ENCODE measurements at regions not wholly inside any gene's neighbourhood (a gene's known extent, or its start where the extent isn't known, plus 50 kb on each side); places are given as distances from the start of the nearest gene placed in this dataset.

DNA sequence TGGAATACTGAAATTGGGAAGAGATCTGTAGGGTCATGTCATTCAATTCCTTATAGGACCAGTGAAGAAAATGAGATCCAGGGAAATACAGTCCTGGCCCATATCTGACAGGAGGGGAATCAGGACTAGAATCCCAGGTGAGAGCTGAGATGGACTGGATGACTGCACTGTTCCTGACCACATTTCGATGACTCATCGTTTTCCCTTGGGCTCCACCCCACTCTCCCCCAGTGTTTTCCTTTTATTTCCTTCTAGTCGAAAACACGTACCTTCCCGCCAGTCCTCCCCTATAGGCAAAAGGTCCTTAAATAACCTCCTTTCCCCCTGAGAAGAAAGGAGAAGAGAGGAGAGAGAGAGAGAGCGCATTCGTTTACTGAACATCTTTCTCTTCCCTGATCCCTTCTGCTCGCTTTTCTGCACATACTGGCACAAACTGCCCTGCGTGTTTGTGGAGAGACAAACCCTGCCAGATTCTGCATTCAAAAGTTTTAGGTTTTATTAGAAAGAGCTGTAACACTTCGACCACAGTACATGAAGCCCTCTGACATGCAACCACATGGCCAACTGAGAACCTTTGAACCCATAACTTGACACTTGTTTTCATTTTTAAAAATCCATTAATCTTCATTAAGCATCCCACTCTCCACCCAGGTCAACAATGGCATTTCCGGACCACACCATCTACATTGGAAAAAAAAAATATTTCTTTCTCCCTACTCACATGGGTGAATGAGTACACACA lies 565.7 kb downstream of the METTL15 start:
- Histone ChIP-seq H3K27me3 (ENCODE audit: insufficient read depth, low read length) (no peaks in the 10 kb centered on the region), H3K4me3 (replicated peaks in 1 of 2; ENCODE audit: low read depth in 1 of 2, low read length in 2 of 2) (peak overlapping the region; percentile 12 to 43; a peak in 3 of 4 replicates), H3K4me2 (ENCODE audit: low read length) (peak overlapping the region; percentile 67), H4K20me1 (ENCODE audit: insufficient read depth) (no peaks in the 10 kb centered on the region), H3K9me3 (ENCODE audit: control insufficient read depth in 1 of 2, insufficient read depth in 1 of 2, low read depth in 1 of 2, low read length in 2 of 2) (no peaks in the 10 kb centered on the region), H3K36me3 (ENCODE audit: control insufficient read depth in 1 of 2, insufficient read depth in 2 of 2, low read length in 2 of 2) (no peaks in the 10 kb centered on the region), H3K27ac (ENCODE audit: low read depth, low read length) (peak overlapping the region; percentile 56), H3K79me2 (ENCODE audit: insufficient read depth, low read length) (no peaks in the 10 kb centered on the region), H3K9me2 (ENCODE audit: insufficient read depth) (no peaks in the 10 kb centered on the region), H2AFZ (ENCODE audit: low read depth, low read length, poor library complexity, severe bottlenecking) (peak overlapping the region; percentile 94), H3K4me1 (ENCODE audit: control insufficient read depth in 1 of 2, insufficient read depth in 2 of 2, low read length in 2 of 2) (peaks cover 14 to 20% of the 10 kb centered on the region in 2 experiments), H3K9ac (ENCODE audit: low read length) (0 out of 2 replicates have a peak overlapping the region, but pooled peaks have one; percentile 16)
- ChIA-PET CTCF (interaction anchor here (0.6 to 3.0 kb wide), 6 partner anchors 22 to 979 kb away, joined by 3 to 30 read pairs (median 3); partner anchors contain the start of gene BDNF), POLR2A (interaction anchor here (1.4 kb wide), 1 partner anchor 975 kb away, joined by 3 read pairs; no protein-coding TSS in a partner anchor), RAD21 (ENCODE audit: low non-redundant PET in 1 of 2, low total read pairs in 2 of 2, uncharacterized antibody in 2 of 2, unreplicated experiment in 2 of 2) (interaction anchor here (0.9 to 1.2 kb wide), 4 partner anchors 957 to 975 kb away, joined by 3 to 7 read pairs (median 3); partner anchors contain the start of gene BDNF (in 1 of the 2))
- DNase-seq (ENCODE audit: low read depth, low spot score) = peak; percentile 54
- intact Hi-C loops (cut with micrococcal nuclease) = loop anchor here (1.0 kb wide), 1 partner anchor 975 kb away; no protein-coding TSS in a partner anchor
- BruUV-seq (replicated peaks) = no TSS peak
- peak; percentile 76 for TF ChIP-seq FOSL1 (IDR thresholded peaks at IDR 0.05; ENCODE audit: low read depth)
- TF ChIP-seq EZH2phosphoT487 (IDR thresholded peaks at IDR 0.05; ENCODE audit: borderline replicate concordance) = no peak
- TF ChIP-seq CBX3 (IDR thresholded peaks at IDR 0.05; ENCODE audit: low read depth) = peak; percentile 37; the same call in 1 of the 2 replicates
- peak; percentile 74 for TF ChIP-seq JUND (IDR thresholded peaks at IDR 0.05)
- TF ChIP-seq POLR2AphosphoS5 (IDR thresholded peaks at IDR 0.05; ENCODE audit: low read depth, low read length) = peak; percentile 27; the same call in 1 of the 2 replicates
- ATAC-seq = peak; percentile 83

- no TSS peak for BruUV-seq (replicated peaks)
Measured at GRCh38 chr11:28671274-28671673, 563.1 kb downstream of the METTL15 start.

More at GRCh38 chr11:28671274-28671673, 563.1 kb downstream of the METTL15 start:
- DNase-seq (ENCODE audit: low read depth, low spot score) (no peak), ATAC-seq (no peak)
- Histone ChIP-seq H3K4me3 (replicated peaks in 1 of 2; ENCODE audit: low read depth in 1 of 2, low read length in 2 of 2) (no peak overlapping the region), H3K79me2 (ENCODE audit: insufficient read depth, low read length) (no peaks in the 10 kb centered on the region), H4K20me1 (ENCODE audit: insufficient read depth) (no peaks in the 10 kb centered on the region), H3K27me3 (ENCODE audit: insufficient read depth, low read length) (no peaks in the 10 kb centered on the region), H3K9me2 (ENCODE audit: insufficient read depth) (no peaks in the 10 kb centered on the region), H3K27ac (ENCODE audit: low read depth, low read length) (no peak overlapping the region), H3K4me2 (ENCODE audit: low read length) (no peak overlapping the region), H3K9ac (ENCODE audit: low read length) (no peak overlapping the region), H3K36me3 (ENCODE audit: control insufficient read depth in 1 of 2, insufficient read depth in 2 of 2, low read length in 2 of 2) (no peaks in the 10 kb centered on the region), H3K9me3 (ENCODE audit: control insufficient read depth in 1 of 2, insufficient read depth in 1 of 2, low read depth in 1 of 2, low read length in 2 of 2) (no peaks in the 10 kb centered on the region), H2AFZ (ENCODE audit: low read depth, low read length, poor library complexity, severe bottlenecking) (no peak overlapping the region), H3K4me1 (ENCODE audit: control insufficient read depth in 1 of 2, insufficient read depth in 2 of 2, low read length in 2 of 2) (peaks cover 14 to 20% of the 10 kb centered on the region in 2 experiments)
- ChIA-PET CTCF (no interaction called here), RAD21 (ENCODE audit: low non-redundant PET in 1 of 2, low total read pairs in 2 of 2, uncharacterized antibody in 2 of 2, unreplicated experiment in 2 of 2) (no interaction called here), POLR2A (no interaction called here)
- intact Hi-C loops (cut with micrococcal nuclease) = no loop called here
- no peak for TF ChIP-seq CBX3 (IDR thresholded peaks at IDR 0.05; ENCODE audit: low read depth)
- TF ChIP-seq, protein P1, sequence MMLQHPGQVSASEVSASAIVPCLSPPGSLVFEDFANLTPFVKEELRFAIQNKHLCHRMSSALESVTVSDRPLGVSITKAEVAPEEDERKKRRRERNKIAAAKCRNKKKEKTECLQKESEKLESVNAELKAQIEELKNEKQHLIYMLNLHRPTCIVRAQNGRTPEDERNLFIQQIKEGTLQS (IDR thresholded peaks at IDR 0.05) = no peak
- no peak for TF ChIP-seq EZH2phosphoT487 (IDR thresholded peaks at IDR 0.05; ENCODE audit: borderline replicate concordance)
- no peak for TF ChIP-seq JUND (IDR thresholded peaks at IDR 0.05)
- no peak for TF ChIP-seq FOSL1 (IDR thresholded peaks at IDR 0.05; ENCODE audit: low read depth)
- TF ChIP-seq SRF (IDR thresholded peaks at IDR 0.05; ENCODE audit: low read depth) = no peak
- TF ChIP-seq SP1 (IDR thresholded peaks at IDR 0.05; ENCODE audit: low read depth) = no peak
- TF ChIP-seq ZFX (IDR thresholded peaks at IDR 0.05) = no peak
- no peak for TF ChIP-seq RAD21 (IDR thresholded peaks at IDR 0.05; ENCODE audit: low read depth)
- TF ChIP-seq ELF1 (IDR thresholded peaks at IDR 0.05; ENCODE audit: borderline replicate concordance, low read depth) = no peak
